ENCODE measurements at regions not wholly inside any gene's neighbourhood (a gene's known extent, or its start where the extent isn't known, plus 50 kb on each side); places are given as distances from the start of the nearest gene placed in this dataset.

- TF ChIP-seq MYBL2 (IDR thresholded peaks at IDR 0.05; ENCODE audit: low read depth) (no peak), MYBL2 (CRISPR knock-in tag; IDR thresholded peaks at IDR 0.05; ENCODE audit: borderline replicate concordance) (no peak), GATA2 (CRISPR knock-in tag; IDR thresholded peaks at IDR 0.05) (no peak)
Observed at GRCh38 chr4:12956026-12956425, 528.1 kb downstream of the RAB28 start (continued).

DNA sequence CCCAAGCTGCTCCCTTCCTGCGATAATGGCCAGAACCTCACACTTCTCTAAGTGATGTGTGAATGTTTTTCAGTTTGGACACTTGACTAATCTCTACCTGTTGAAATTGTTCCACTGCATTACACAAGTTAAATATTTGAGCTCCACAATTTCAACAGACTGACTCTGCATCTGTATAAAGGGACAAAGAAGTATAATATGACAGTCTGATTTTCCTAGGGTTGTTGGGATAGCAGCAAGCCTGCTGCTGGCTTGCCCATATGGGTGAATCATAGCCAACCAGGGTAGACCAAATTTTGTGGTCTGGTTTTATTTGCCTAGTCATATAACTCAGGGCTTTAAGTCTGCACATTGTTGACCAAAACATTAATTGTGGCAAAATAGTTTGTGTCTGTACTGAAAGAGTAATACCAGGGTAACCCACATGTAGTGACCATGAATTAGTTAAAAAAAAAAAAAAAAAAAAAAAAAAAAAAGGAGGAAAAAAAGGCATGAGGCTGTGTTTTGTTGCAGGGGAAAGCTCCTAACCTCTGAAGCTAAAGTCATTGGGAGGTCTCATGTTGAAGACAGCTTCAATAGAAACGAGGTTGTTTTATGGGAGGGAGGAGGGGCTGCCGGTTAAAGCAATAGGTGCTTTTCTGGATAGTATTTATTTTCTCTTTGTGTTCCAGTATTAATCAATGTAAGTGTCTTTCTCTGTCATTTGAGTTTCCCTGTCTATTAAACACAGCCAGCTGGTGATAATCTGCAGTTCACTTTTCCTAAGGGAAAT, 534.2 kb downstream of the RAB28 start:
- no TSS peak for BruUV-seq (replicated peaks)
- Histone ChIP-seq H3K36me3 (ENCODE audit: control insufficient read depth, insufficient read depth, low read length) (no peaks in the 10 kb centered on the region), H4K20me1 (replicated peaks; ENCODE audit: control insufficient read depth, insufficient read depth, low read length) (no peaks in the 10 kb centered on the region), H3K4me1 (replicated peaks in 1 of 2; ENCODE audit: control insufficient read depth in 2 of 2, insufficient read depth in 2 of 2, low read length in 2 of 2) (no peaks in the 10 kb centered on the region), H3K79me2 (ENCODE audit: control insufficient read depth, insufficient read depth, low read length) (no peaks in the 10 kb centered on the region), H3K9ac (ENCODE audit: insufficient read depth in 1 of 2, low read depth in 2 of 2, low read length in 2 of 2) (no peak overlapping the region), H3K27me3 (ENCODE audit: control insufficient read depth in 2 of 2, insufficient read depth in 2 of 2, low read length in 2 of 2) (no peaks in the 10 kb centered on the region), H3K4me3 (no peak overlapping the region), H3K27ac (ENCODE audit: extremely low read depth, low read depth, low read length) (no peak overlapping the region), H3K9me1 (ENCODE audit: control insufficient read depth, insufficient read depth, low read length) (no peaks in the 10 kb centered on the region), H3K9me3 (replicated peaks; ENCODE audit: control insufficient read depth, insufficient read depth, low read depth, low read length) (no peaks in the 10 kb centered on the region), H2AFZ (ENCODE audit: low read depth, low read length) (no peak overlapping the region), H3K4me2 (ENCODE audit: insufficient read depth, low read length) (no peak overlapping the region)
- intact Hi-C loops (cut with micrococcal nuclease) (no loop called here), in situ Hi-C loops (cut with MboI) (no loop called here)
- FAIRE-seq (no peak), DNase-seq (ENCODE audit: extremely low read depth in 1 of 4, low spot score in 3 of 4) (no peak), ATAC-seq (no peak)
- 2% methylated on average over 3 of the region's 3 CpGs for WGBS (ENCODE audit: insufficient coverage, low coverage, missing lambda C conversion rate)
- ChIA-PET CTCF (ENCODE audit: low intra/inter-chr PET ratio) (no interaction called here), POLR2A (no interaction called here)
- TF ChIP-seq SNAPC5 (CRISPR knock-in tag; IDR thresholded peaks at IDR 0.05) (no peak), NEUROD1 (IDR thresholded peaks at IDR 0.05; ENCODE audit: borderline replicate concordance, low read depth, low read length, partially characterized antibody) (no peak), PURB (CRISPR knock-in tag; IDR thresholded peaks at IDR 0.05; ENCODE audit: low read depth) (no peak), MBD1 (CRISPR knock-in tag; IDR thresholded peaks at IDR 0.05) (no peak), TCF7L2 (IDR thresholded peaks at IDR 0.05; ENCODE audit: low read depth, low read length) (no peak), ZKSCAN1 (IDR thresholded peaks at IDR 0.05; ENCODE audit: low read depth, low read length) (no peak), KAT7 (CRISPR knock-in tag; IDR thresholded peaks at IDR 0.05; ENCODE audit: borderline replicate concordance) (no peak), NCOA2 (IDR thresholded peaks at IDR 0.05; ENCODE audit: partially characterized antibody in 2 of 2) (no peak), JUNB (CRISPR knock-in tag; conservative IDR thresholded peaks at IDR 0.05) (no peak), EP400 (IDR thresholded peaks at IDR 0.05) (no peak), GABPB1 (CRISPR knock-in tag; IDR thresholded peaks at IDR 0.05) (no peak), HCFC1 (IDR thresholded peaks at IDR 0.05; ENCODE audit: low read depth, low read length) (no peak), KLF13 (tag; IDR thresholded peaks at IDR 0.05; ENCODE audit: borderline replicate concordance, low read depth) (no peak), PREB (CRISPR knock-in tag; IDR thresholded peaks at IDR 0.05) (no peak)
- TF ChIP-seq, protein P1, sequence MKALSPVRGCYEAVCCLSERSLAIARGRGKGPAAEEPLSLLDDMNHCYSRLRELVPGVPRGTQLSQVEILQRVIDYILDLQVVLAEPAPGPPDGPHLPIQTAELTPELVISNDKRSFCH (CRISPR knock-in tag; IDR thresholded peaks at IDR 0.05) = no peak
- TF ChIP-seq, protein P1 (tag; IDR thresholded peaks at IDR 0.05) = no peak

Data from K562 (cell line).